Lower leg skin (tissue), 3 donors: ENCODE measurements at regions not wholly inside any gene's neighbourhood (a gene's known extent, or its start where the extent isn't known, plus 50 kb on each side); places are given as distances from the start of the nearest gene placed in this dataset.

Experiments used
- POLR2A ChIP-seq, 2 donors: fragments of 450-650 bp; IDR thresholded peaks; one replicate each; pipeline ENCODE4 v1.6.1; 2016 to 2017; ENCODE audit warnings: antibody characterized with exemption in 2 of 2, mild to moderate bottlenecking in 1 of 2, moderate library complexity in 1 of 2
- TF ChIP-seq, protein P1 (sequence below), 3 donors: fragments of 450-650 bp; IDR thresholded peaks; one replicate each; pipeline ENCODE4 v1.5.1; 2016; ENCODE audit warnings: antibody characterized with exemption in 3 of 3, mild to moderate bottlenecking in 3 of 3, moderate library complexity in 2 of 3

DNA sequence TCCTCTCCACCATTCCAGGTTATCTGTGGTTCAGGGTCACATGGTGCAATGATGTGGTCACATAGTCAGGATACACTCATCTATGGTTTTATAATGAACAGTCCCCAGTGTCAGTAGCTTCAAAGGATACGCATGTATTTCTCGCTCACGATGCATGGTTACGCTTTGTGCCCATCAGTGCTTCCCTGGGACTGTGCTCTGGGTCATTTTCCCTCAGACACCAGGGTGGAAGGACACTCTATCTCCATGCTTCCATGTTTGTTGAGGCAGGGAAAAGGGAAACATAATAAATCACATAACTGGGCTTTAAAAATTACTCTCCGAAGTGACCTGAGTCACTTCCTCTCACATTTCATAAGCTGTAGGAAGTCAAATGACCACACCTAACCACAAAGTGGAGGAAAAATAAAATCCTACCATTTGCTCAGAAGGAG, 394.8 kb upstream of the NOX3 start:
- TF ChIP-seq, protein P1, sequence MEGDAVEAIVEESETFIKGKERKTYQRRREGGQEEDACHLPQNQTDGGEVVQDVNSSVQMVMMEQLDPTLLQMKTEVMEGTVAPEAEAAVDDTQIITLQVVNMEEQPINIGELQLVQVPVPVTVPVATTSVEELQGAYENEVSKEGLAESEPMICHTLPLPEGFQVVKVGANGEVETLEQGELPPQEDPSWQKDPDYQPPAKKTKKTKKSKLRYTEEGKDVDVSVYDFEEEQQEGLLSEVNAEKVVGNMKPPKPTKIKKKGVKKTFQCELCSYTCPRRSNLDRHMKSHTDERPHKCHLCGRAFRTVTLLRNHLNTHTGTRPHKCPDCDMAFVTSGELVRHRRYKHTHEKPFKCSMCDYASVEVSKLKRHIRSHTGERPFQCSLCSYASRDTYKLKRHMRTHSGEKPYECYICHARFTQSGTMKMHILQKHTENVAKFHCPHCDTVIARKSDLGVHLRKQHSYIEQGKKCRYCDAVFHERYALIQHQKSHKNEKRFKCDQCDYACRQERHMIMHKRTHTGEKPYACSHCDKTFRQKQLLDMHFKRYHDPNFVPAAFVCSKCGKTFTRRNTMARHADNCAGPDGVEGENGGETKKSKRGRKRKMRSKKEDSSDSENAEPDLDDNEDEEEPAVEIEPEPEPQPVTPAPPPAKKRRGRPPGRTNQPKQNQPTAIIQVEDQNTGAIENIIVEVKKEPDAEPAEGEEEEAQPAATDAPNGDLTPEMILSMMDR (IDR thresholded peaks at IDR 0.05): no peak
- no peak for TF ChIP-seq POLR2A (IDR thresholded peaks at IDR 0.05)
